IMR-90 (cell line): ENCODE measurements at regions not wholly inside any gene's neighbourhood (a gene's known extent, or its start where the extent isn't known, plus 50 kb on each side); places are given as distances from the start of the nearest gene placed in this dataset.

ENCODE experiments used
- ATAC-seq: fragments of 200-7000 bp; cut with Tn5 transposase; 2 replicates; pipeline ENCODE4 v1.9.1; 2020; ENCODE audit warnings: low read depth, mild to moderate bottlenecking, moderate library complexity
- BruUV-seq: library from RNA; stranded (reverse); fragments of 400-500 nt; replicated peaks from 2 replicates; lab custom pipeline; 2021; lab: Mats Ljungman, UMichigan
- CTCF ChIA-PET: fragments of 300-600 bp; formaldehyde crosslinking; extraction: SDS; loops from one replicate; lab custom pipeline; 2021; ENCODE audit warnings: antibody characterized with exemption; lab: Yijun Ruan, JAX
- POLR2A ChIA-PET: fragments of 300-600 bp; sonication (Branson Sonifier 250); formaldehyde crosslinking; loops from one replicate; lab custom pipeline; 2022; ENCODE audit warnings: antibody characterized with exemption; ENCODE audit not compliant: unreplicated experiment; lab: Charles Lee
- DNase-seq: peaks from one replicate; pipeline ENCODE4 v3.0.0; 2013
- H2AFZ ChIP-seq: replicated peaks from 2 replicates; pipeline ENCODE3; 2013; ENCODE audit warnings: low read length, mild to moderate bottlenecking; ENCODE audit not compliant: poor library complexity
- H2AK5ac ChIP-seq: 2 replicates; pipeline ENCODE4 v1.6.1; 2013; ENCODE audit warnings: low read depth, low read length, inconsistent platforms
- H2AK9ac ChIP-seq: replicated peaks from 2 replicates; pipeline ENCODE3; 2013; ENCODE audit warnings: mild to moderate bottlenecking, low read depth, low read length, moderate library complexity; ENCODE audit not compliant: poor library complexity
- H2BK120ac ChIP-seq: 2 replicates; pipeline ENCODE4 v1.6.1; 2013; ENCODE audit warnings: low read depth, low read length, inconsistent platforms
- H2BK15ac ChIP-seq: 3 replicates; pipeline ENCODE4 v1.6.1; 2013; ENCODE audit warnings: low read depth, low read length, inconsistent platforms
- H2BK20ac ChIP-seq: 2 replicates; pipeline ENCODE4 v1.6.1; 2013; ENCODE audit warnings: low read depth, mild to moderate bottlenecking, inconsistent platforms, low read length, moderate library complexity
- H2BK5ac ChIP-seq: 2 replicates; pipeline ENCODE4 v1.6.1; 2013; ENCODE audit warnings: mild to moderate bottlenecking, low read depth, low read length, inconsistent platforms; ENCODE audit not compliant: poor library complexity, severe bottlenecking
- H3K14ac ChIP-seq: replicated peaks from 2 replicates; pipeline ENCODE4 v1.6.1; 2013; ENCODE audit warnings: low read depth, low read length, inconsistent platforms
- H3K18ac ChIP-seq: 2 replicates; pipeline ENCODE4 v1.6.1; 2013; ENCODE audit warnings: low read depth, low read length, control low read depth
- H3K23ac ChIP-seq: 2 replicates; pipeline ENCODE4 v1.6.1; 2013; ENCODE audit warnings: low read depth, low read length, inconsistent platforms
- H3K27ac ChIP-seq: 2 replicates; pipeline ENCODE4 v1.5.1; 2013; ENCODE audit warnings: mild to moderate bottlenecking, control low read depth, low read length; ENCODE audit not compliant: insufficient read depth
- H3K27me3 ChIP-seq: 2 replicates; pipeline ENCODE4 v1.6.1; 2013; ENCODE audit warnings: low read length; ENCODE audit not compliant: control insufficient read depth, insufficient read depth
- H3K36me3 ChIP-seq: 2 replicates; pipeline ENCODE4 v1.6.1; 2013; ENCODE audit warnings: low read length, mixed read lengths; ENCODE audit not compliant: control insufficient read depth, insufficient read depth
- H3K4ac ChIP-seq: 2 replicates; pipeline ENCODE4 v1.6.1; 2013; ENCODE audit warnings: low read depth, low read length, inconsistent platforms
- H3K4me1 ChIP-seq: 2 replicates; pipeline ENCODE4 v1.6.1; 2013; ENCODE audit warnings: low read length, mixed read lengths; ENCODE audit not compliant: control insufficient read depth, insufficient read depth
- H3K4me2 ChIP-seq: 2 replicates; pipeline ENCODE4 v1.6.1; 2013; ENCODE audit warnings: low read depth, mild to moderate bottlenecking, control low read depth, low read length, moderate library complexity
- H3K4me3 ChIP-seq: 2 replicates; pipeline ENCODE4 v1.5.1; 2013; ENCODE audit warnings: low read depth, mild to moderate bottlenecking, control low read depth, low read length, moderate library complexity; ENCODE audit not compliant: insufficient read depth
- H3K56ac ChIP-seq: 2 replicates; pipeline ENCODE4 v1.6.1; 2013; ENCODE audit warnings: low read length, inconsistent platforms; ENCODE audit not compliant: insufficient read depth; ENCODE audit errors: extremely low read depth
- H3K79me1 ChIP-seq, 2 experiments: 2 replicates each; pipeline ENCODE4 v1.6.1; 2013; ENCODE audit warnings: low read length in 2 of 2, inconsistent platforms in 1 of 2, low read depth in 1 of 2
- H3K9ac ChIP-seq: 2 replicates; pipeline ENCODE4 v1.6.1; 2013; ENCODE audit warnings: low read depth, low read length, control low read depth
- H3K9me1 ChIP-seq: 2 replicates; pipeline ENCODE4 v1.6.1; 2013; ENCODE audit warnings: low read length, inconsistent platforms; ENCODE audit not compliant: insufficient read depth
- H3K9me3 ChIP-seq: 2 replicates; pipeline ENCODE4 v1.6.1; 2013; ENCODE audit warnings: low read length; ENCODE audit not compliant: control insufficient read depth, insufficient read depth
- H4K20me1 ChIP-seq: 2 replicates; pipeline ENCODE4 v1.6.1; 2013; ENCODE audit warnings: low read length, inconsistent platforms; ENCODE audit not compliant: insufficient read depth
- H4K5ac ChIP-seq: 2 replicates; pipeline ENCODE4 v1.6.1; 2013; ENCODE audit warnings: mild to moderate bottlenecking, low read depth, low read length, control low read depth
- H4K8ac ChIP-seq, 2 experiments: 2 replicates each; pipeline ENCODE4 v1.6.1; 2013; ENCODE audit warnings: low read depth in 2 of 2, low read length in 2 of 2, control low read depth in 1 of 2, inconsistent platforms in 1 of 2
- H4K91ac ChIP-seq: 2 replicates; pipeline ENCODE4 v1.6.1; 2013; ENCODE audit warnings: low read depth, low read length, inconsistent platforms; ENCODE audit not compliant: insufficient read depth
- BHLHE40 ChIP-seq: fragments of 150-350 bp; IDR thresholded peaks from 2 replicates; pipeline ENCODE4 v1.6.1; 2016; ENCODE audit warnings: mild to moderate bottlenecking, low read depth, low read length
- CEBPB ChIP-seq: IDR thresholded peaks from 2 replicates; pipeline ENCODE4 v1.6.1; 2012; ENCODE audit warnings: low read depth, low read length, improper control_type of control experiment
- CHD1 ChIP-seq: IDR thresholded peaks from 2 replicates; pipeline ENCODE4 v1.6.1; 2012; ENCODE audit warnings: low read depth, low read length, improper control_type of control experiment
- FOS ChIP-seq: fragments of 150-350 bp; IDR thresholded peaks from 2 replicates; pipeline ENCODE4 v1.6.1; 2016; ENCODE audit warnings: low read depth, low read length
- MXI1 ChIP-seq: IDR thresholded peaks from 2 replicates; pipeline ENCODE4 v1.6.1; 2012; ENCODE audit warnings: low read depth, mild to moderate bottlenecking, low read length, moderate library complexity, borderline replicate concordance
- NFE2L2 ChIP-seq: fragments of 150-350 bp; IDR thresholded peaks from 2 replicates; pipeline ENCODE4 v1.6.1; 2016; ENCODE audit warnings: low read depth, mild to moderate bottlenecking, low read length
- POLR2A ChIP-seq: IDR thresholded peaks from 2 replicates; pipeline ENCODE4 v1.6.1; 2012; ENCODE audit warnings: mild to moderate bottlenecking, low read depth, low read length
- RCOR1 ChIP-seq: IDR thresholded peaks from 2 replicates; pipeline ENCODE4 v1.6.1; 2012; ENCODE audit warnings: mild to moderate bottlenecking, low read length, improper control_type of control experiment; ENCODE audit not compliant: insufficient replicate concordance
- SMC3 ChIP-seq: fragments of 150-350 bp; IDR thresholded peaks from 2 replicates; pipeline ENCODE4 v1.6.1; 2016; ENCODE audit warnings: low read depth, mild to moderate bottlenecking, antibody characterized with exemption, low read length, moderate library complexity
- WGBS, 2 experiments: methylation state at CpG; one replicate each; pipeline versions ENCODE4 v1.1.5 to v1.1.7; 2013; ENCODE audit warnings: missing lambda C conversion rate in 2 of 2; ENCODE audit not compliant: insufficient read length in 1 of 2; ENCODE audit errors: extremely low coverage in 2 of 2; 5-methylcytosine and 5-hydroxymethylcytosine counted together
- dilution Hi-C: fragments of 300-500 bp; cut with HindIII; formaldehyde crosslinking; loops from one replicate; pipeline ENCODE4 v1.14.3; 2018; ENCODE audit warnings: low sequenced_read_pairs; ENCODE audit not compliant: unreplicated experiment
- in situ Hi-C: fragments of 300-500 bp; cut with MboI; formaldehyde crosslinking; loops from 3 replicates; pipeline ENCODE4 v1.14.3; 2019; ENCODE audit warnings: low sequenced_read_pairs, inconsistent platforms, mixed read lengths
- intact Hi-C: fragments of 100-400 bp; cut with micrococcal nuclease; formaldehyde crosslinking; loops from 2 replicates; pipeline ENCODE4 v1.10.0; 2022
- TF ChIP-seq, protein P1 (sequence below): fragments of 150-350 bp; IDR thresholded peaks from 2 replicates; pipeline ENCODE4 v1.6.1; 2016; ENCODE audit warnings: low read depth, mild to moderate bottlenecking, low read length, moderate library complexity, borderline replicate concordance
- TF ChIP-seq, protein P2 (sequence below): fragments of 150-350 bp; IDR thresholded peaks from 2 replicates; pipeline ENCODE4 v1.6.1; 2017; ENCODE audit warnings: mild to moderate bottlenecking, antibody characterized with exemption, low read length, low read depth
- TF ChIP-seq, protein P3 (sequence below): conservative IDR thresholded peaks from 2 replicates; pipeline ENCODE4 v1.5.1; 2012; ENCODE audit warnings: mild to moderate bottlenecking, low read depth, low read length, improper control_type of control experiment

DNA sequence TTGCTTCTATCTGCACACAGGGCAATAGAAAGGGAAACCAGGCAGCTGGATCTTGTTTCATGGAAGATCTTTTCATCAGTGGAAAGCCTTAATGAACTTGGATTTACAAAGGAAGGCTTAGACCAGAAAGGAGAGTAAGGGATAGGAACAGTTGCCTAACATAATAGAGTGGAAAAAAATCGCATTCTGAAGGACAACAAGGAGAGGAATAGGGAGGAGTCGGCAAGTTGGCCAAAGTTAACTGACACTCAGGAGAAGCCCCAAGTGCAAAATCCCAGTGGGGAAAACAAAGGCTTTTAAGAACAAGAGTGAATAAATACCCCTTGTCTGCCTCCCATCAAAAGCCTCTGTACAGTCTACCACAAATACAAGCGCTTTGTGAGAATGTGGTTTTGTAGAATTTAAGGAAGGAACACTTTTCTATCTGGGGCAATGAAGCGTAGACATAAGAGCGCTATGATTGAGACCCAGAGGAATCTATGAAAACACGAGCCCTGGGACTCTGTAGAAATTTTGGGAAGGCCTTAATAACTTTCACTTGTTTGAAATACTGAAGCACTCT lies 74.1 kb downstream of the ZNF648 start:
- Histone ChIP-seq H2AFZ (no peak overlapping the region), H3K14ac (no peak overlapping the region), H2AK9ac (no peak overlapping the region), H3K4ac (no peak overlapping the region), H3K56ac (no peak overlapping the region), H4K20me1 (no peaks in the 10 kb centered on the region), H4K5ac (no peak overlapping the region), H3K9ac (no peak overlapping the region), H3K4me1 (no peaks in the 10 kb centered on the region), H3K27ac (no peak overlapping the region), H4K91ac (no peak overlapping the region), H3K27me3 (no peaks in the 10 kb centered on the region), H3K23ac (no peak overlapping the region), H3K36me3 (no peaks in the 10 kb centered on the region), H3K9me1 (no peaks in the 10 kb centered on the region), H3K9me3 (peaks cover 3% of the 10 kb centered on the region), H2BK120ac (no peak overlapping the region), H3K79me1 (no peaks in the 10 kb centered on the region), H2BK20ac (no peak overlapping the region), H3K4me3 (no peak overlapping the region), H2BK15ac (no peak overlapping the region), H3K18ac (no peak overlapping the region), H3K4me2 (no peak overlapping the region), H2BK5ac (no peak overlapping the region), H4K8ac (no peak overlapping the region), H2AK5ac (no peak overlapping the region)
- POLR2A ChIA-PET: no interaction called here
- no TSS peak for BruUV-seq
- WGBS, 2 experiments: no CpG with 5 or more reads among the region's 6 CpGs
- ATAC-seq (no peak), DNase-seq (no peak)
- intact Hi-C loops (no loop called here), in situ Hi-C loops (no loop called here), dilution Hi-C loops (no loop called here)
- CTCF ChIA-PET: no interaction called here
- TF ChIP-seq, protein P1, sequence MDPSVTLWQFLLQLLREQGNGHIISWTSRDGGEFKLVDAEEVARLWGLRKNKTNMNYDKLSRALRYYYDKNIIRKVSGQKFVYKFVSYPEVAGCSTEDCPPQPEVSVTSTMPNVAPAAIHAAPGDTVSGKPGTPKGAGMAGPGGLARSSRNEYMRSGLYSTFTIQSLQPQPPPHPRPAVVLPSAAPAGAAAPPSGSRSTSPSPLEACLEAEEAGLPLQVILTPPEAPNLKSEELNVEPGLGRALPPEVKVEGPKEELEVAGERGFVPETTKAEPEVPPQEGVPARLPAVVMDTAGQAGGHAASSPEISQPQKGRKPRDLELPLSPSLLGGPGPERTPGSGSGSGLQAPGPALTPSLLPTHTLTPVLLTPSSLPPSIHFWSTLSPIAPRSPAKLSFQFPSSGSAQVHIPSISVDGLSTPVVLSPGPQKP: no peak
- no peak for TF ChIP-seq FOS
- TF ChIP-seq, protein P2, sequence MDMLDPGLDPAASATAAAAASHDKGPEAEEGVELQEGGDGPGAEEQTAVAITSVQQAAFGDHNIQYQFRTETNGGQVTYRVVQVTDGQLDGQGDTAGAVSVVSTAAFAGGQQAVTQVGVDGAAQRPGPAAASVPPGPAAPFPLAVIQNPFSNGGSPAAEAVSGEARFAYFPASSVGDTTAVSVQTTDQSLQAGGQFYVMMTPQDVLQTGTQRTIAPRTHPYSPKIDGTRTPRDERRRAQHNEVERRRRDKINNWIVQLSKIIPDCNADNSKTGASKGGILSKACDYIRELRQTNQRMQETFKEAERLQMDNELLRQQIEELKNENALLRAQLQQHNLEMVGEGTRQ: no peak
- TF ChIP-seq BHLHE40: no peak
- TF ChIP-seq, protein P3, sequence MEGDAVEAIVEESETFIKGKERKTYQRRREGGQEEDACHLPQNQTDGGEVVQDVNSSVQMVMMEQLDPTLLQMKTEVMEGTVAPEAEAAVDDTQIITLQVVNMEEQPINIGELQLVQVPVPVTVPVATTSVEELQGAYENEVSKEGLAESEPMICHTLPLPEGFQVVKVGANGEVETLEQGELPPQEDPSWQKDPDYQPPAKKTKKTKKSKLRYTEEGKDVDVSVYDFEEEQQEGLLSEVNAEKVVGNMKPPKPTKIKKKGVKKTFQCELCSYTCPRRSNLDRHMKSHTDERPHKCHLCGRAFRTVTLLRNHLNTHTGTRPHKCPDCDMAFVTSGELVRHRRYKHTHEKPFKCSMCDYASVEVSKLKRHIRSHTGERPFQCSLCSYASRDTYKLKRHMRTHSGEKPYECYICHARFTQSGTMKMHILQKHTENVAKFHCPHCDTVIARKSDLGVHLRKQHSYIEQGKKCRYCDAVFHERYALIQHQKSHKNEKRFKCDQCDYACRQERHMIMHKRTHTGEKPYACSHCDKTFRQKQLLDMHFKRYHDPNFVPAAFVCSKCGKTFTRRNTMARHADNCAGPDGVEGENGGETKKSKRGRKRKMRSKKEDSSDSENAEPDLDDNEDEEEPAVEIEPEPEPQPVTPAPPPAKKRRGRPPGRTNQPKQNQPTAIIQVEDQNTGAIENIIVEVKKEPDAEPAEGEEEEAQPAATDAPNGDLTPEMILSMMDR: no peak
- no peak for TF ChIP-seq NFE2L2
- TF ChIP-seq RCOR1: no peak
- TF ChIP-seq POLR2A: no peak
- TF ChIP-seq SMC3: no peak
- no peak for TF ChIP-seq CHD1
- no peak for TF ChIP-seq CEBPB
- TF ChIP-seq MXI1: no peak
